Loucy (cell line): ENCODE measurements at regions not wholly inside any gene's neighbourhood (a gene's known extent, or its start where the extent isn't known, plus 50 kb on each side); places are given as distances from the start of the nearest gene placed in this dataset.

Experiments
- H2AFZ ChIP-seq: fragments of 200-600 bp; sonication (generic); 2 replicates; pipeline ENCODE4 v1.6.0; 2016; ENCODE audit warnings: antibody characterized with exemption, mild to moderate bottlenecking, low read length, moderate library complexity
- H3F3A ChIP-seq: fragments of 200-600 bp; 2 replicates; pipeline ENCODE4 v1.6.0; 2016; ENCODE audit warnings: antibody characterized with exemption, low read depth, mild to moderate bottlenecking
- H3K27me3 ChIP-seq: fragments of 200-600 bp; sonication (generic); 2 replicates; pipeline ENCODE4 v1.6.1; 2014; ENCODE audit warnings: low read length, mild to moderate bottlenecking; ENCODE audit not compliant: insufficient read depth, poor library complexity, severe bottlenecking
- H3K36me3 ChIP-seq: fragments of 200-600 bp; sonication (generic); 2 replicates; pipeline ENCODE4 v1.6.1; 2016; ENCODE audit warnings: low read length; ENCODE audit not compliant: insufficient read depth
- H3K4me1 ChIP-seq: fragments of 200-600 bp; sonication (generic); 2 replicates; pipeline ENCODE4 v1.5.1; 2014; ENCODE audit warnings: low read length, mild to moderate bottlenecking; ENCODE audit not compliant: insufficient read depth, poor library complexity, severe bottlenecking
- H3K4me2 ChIP-seq: fragments of 200-600 bp; sonication (generic); 2 replicates; pipeline ENCODE4 v1.6.0; 2014; ENCODE audit warnings: antibody characterized with exemption, low read length, low read depth, mild to moderate bottlenecking; ENCODE audit not compliant: poor library complexity, severe bottlenecking
- H3K4me3 ChIP-seq: fragments of 200-600 bp; sonication (generic); 2 replicates; pipeline ENCODE4 v1.5.1; 2014; ENCODE audit warnings: low read length, mild to moderate bottlenecking, mixed read lengths; ENCODE audit not compliant: poor library complexity, severe bottlenecking
- H3K79me2 ChIP-seq: fragments of 200-600 bp; sonication (generic); 2 replicates; pipeline ENCODE4 v1.6.1; 2014; ENCODE audit warnings: low read length; ENCODE audit not compliant: insufficient read depth
- H3K9ac ChIP-seq: fragments of 200-600 bp; sonication (generic); 2 replicates; pipeline ENCODE4 v1.6.0; 2014; ENCODE audit warnings: mild to moderate bottlenecking, low read depth, low read length, moderate library complexity; ENCODE audit not compliant: poor library complexity, severe bottlenecking
- H3K9me2 ChIP-seq: fragments of 200-600 bp; sonication (generic); replicated peaks from 2 replicates; pipeline ENCODE4 v1.6.1; 2016; ENCODE audit warnings: low read depth, low read length, mixed read lengths
- H3K9me3 ChIP-seq: fragments of 200-600 bp; sonication (generic); 2 replicates; pipeline ENCODE4 v1.6.1; 2014; ENCODE audit warnings: mild to moderate bottlenecking, antibody characterized with exemption, low read length, low read depth; ENCODE audit not compliant: insufficient read depth
- H4K20me1 ChIP-seq: fragments of 200-600 bp; sonication (generic); 2 replicates; pipeline ENCODE4 v1.6.0; 2014; ENCODE audit warnings: antibody characterized with exemption, low read length, mild to moderate bottlenecking; ENCODE audit not compliant: insufficient read depth, poor library complexity, severe bottlenecking
- EZH2phosphoT487 ChIP-seq: fragments of 200-600 bp; IDR thresholded peaks from 2 replicates; pipeline ENCODE4 v1.6.1; 2018; ENCODE audit warnings: antibody characterized with exemption, mild to moderate bottlenecking, moderate library complexity, borderline replicate concordance
- TF ChIP-seq, protein P1 (sequence below): fragments of 200-600 bp; sonication (generic); conservative IDR thresholded peaks from 2 replicates; pipeline ENCODE4 v1.5.1; 2014; ENCODE audit warnings: mild to moderate bottlenecking, antibody characterized with exemption, low read length

DNA sequence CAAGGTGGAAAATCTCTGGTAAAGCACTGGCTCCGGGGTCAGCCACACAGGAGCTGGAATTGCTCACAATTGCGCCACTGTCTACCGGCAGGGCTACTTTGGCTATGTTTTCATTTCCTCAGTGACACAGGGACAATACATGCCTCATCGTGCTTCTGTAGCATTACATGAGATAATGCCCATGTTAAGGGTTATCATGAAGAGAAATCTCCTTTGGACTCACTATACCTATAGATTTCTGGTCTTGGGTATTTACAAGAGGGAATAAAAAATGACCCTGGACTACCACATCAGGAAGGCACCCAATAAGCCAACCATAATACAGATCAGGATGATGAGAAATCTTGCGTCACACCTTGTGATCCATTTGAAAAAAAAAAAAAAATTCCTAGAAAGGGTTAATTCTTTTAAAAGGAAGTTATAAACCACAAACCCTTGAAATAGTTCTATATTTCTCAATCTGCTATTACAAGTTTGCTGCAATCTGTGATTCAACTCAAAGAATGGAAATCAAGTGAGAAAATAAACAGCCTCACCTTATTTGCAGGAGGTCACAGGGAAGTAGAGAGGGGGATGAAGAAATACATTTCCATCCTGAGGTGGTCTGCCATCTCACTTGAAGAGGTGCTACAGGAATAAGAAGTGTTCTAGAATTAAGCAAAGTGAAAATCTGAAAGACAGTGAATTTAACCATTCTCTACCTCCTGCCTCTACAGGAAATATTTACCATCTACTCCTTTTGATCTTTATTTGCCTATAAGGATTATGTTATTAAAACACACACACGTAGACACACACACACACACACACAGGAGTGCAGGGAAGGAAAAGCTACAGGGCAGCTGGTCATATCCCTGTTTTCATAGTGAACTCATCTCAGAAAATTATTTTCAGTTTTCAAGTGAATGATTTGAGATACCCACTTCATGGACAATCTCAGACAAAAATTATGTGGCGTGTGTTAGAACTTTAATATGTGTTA is 231.3 kb upstream of the CELF2 start:
- Histone ChIP-seq H3F3A (no peaks in the 10 kb centered on the region), H3K79me2 (no peaks in the 10 kb centered on the region), H3K9me2 (no peaks in the 10 kb centered on the region), H3K4me2 (no peak overlapping the region), H4K20me1 (no peaks in the 10 kb centered on the region), H3K36me3 (no peaks in the 10 kb centered on the region), H3K9me3 (no peaks in the 10 kb centered on the region), H3K27me3 (no peaks in the 10 kb centered on the region), H2AFZ (no peak overlapping the region), H3K9ac (no peak overlapping the region), H3K4me1 (no peaks in the 10 kb centered on the region), H3K4me3 (no peak overlapping the region)
- TF ChIP-seq EZH2phosphoT487, result no peak
- TF ChIP-seq, protein P1, sequence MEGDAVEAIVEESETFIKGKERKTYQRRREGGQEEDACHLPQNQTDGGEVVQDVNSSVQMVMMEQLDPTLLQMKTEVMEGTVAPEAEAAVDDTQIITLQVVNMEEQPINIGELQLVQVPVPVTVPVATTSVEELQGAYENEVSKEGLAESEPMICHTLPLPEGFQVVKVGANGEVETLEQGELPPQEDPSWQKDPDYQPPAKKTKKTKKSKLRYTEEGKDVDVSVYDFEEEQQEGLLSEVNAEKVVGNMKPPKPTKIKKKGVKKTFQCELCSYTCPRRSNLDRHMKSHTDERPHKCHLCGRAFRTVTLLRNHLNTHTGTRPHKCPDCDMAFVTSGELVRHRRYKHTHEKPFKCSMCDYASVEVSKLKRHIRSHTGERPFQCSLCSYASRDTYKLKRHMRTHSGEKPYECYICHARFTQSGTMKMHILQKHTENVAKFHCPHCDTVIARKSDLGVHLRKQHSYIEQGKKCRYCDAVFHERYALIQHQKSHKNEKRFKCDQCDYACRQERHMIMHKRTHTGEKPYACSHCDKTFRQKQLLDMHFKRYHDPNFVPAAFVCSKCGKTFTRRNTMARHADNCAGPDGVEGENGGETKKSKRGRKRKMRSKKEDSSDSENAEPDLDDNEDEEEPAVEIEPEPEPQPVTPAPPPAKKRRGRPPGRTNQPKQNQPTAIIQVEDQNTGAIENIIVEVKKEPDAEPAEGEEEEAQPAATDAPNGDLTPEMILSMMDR, result no peak

DNA sequence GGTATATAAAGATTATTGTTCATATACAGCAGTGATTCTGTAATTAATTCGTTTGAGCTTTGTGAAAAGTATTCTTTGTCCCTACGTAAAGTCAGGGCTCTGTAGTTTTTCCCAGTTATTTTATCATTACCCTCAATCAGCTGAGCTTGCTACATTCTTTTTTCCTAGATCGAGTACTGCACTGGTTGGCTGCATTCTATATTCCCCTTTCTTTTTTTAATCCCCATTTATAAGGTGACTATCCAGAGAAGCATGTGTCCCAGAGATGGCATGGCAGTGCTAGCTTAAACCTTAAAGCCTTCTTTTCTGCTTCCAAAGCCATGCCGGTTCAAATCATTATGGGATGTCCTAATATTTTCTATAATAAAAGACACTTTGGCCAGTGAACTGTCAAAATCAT is 230.1 kb upstream of the CELF2 start:
- Histone ChIP-seq H3K4me1 (no peaks in the 10 kb centered on the region), H3K4me3 (no peak overlapping the region), H3K27me3 (no peaks in the 10 kb centered on the region), H2AFZ (no peak overlapping the region), H3K79me2 (no peaks in the 10 kb centered on the region), H3K9ac (no peak overlapping the region), H4K20me1 (no peaks in the 10 kb centered on the region), H3F3A (no peaks in the 10 kb centered on the region), H3K36me3 (no peaks in the 10 kb centered on the region), H3K9me2 (no peaks in the 10 kb centered on the region), H3K9me3 (no peaks in the 10 kb centered on the region), H3K4me2 (no peak overlapping the region)
- TF ChIP-seq, protein P1, result no peak
- TF ChIP-seq EZH2phosphoT487, result no peak

DNA sequence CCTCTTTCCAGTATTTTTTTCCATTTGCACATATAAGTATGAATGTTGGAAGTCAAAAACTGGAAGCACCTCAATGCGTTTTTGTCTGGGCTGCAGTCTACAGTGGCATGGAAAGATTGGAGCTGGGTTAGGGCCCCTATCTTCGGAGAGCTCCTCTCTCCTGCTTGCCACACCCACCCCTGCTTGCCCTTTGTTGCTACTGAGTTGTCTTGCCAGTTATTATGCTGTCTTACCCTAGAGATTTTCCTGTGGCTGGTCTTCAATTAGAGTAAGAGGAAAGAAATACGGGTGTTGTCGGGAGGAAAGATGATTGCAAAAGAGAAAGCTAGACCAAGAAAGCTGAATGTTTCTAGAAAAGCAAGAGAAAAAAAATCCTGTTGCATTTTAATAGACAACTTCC is 228.9 kb upstream of the CELF2 start:
- H3K9ac ChIP-seq, result no peak overlapping the region
- no peaks in the 10 kb centered on the region for H3K36me3 ChIP-seq
- H4K20me1 ChIP-seq, result no peaks in the 10 kb centered on the region
- H3K79me2 ChIP-seq, result no peaks in the 10 kb centered on the region
- no peaks in the 10 kb centered on the region for H3F3A ChIP-seq
- H3K4me3 ChIP-seq, result no peak overlapping the region
- no peak overlapping the region for H3K4me2 ChIP-seq
- H3K27me3 ChIP-seq, result no peaks in the 10 kb centered on the region
- TF ChIP-seq EZH2phosphoT487, result no peak
- TF ChIP-seq, protein P1, result no peak
- H2AFZ ChIP-seq, result no peak overlapping the region
- H3K4me1 ChIP-seq, result no peaks in the 10 kb centered on the region
- no peaks in the 10 kb centered on the region for H3K9me3 ChIP-seq
- H3K9me2 ChIP-seq, result no peaks in the 10 kb centered on the region
